Ishikawa (cell line): ENCODE measurements at regions not wholly inside any gene's neighbourhood (a gene's known extent, or its start where the extent isn't known, plus 50 kb on each side); places are given as distances from the start of the nearest gene placed in this dataset.

Experiments used
- CREB1 ChIP-seq: IDR thresholded peaks from 2 replicates; pipeline ENCODE4 v1.6.1; 2012; ENCODE audit warnings: low read depth
- EP300 ChIP-seq: IDR thresholded peaks from 2 replicates; pipeline ENCODE4 v1.6.1; 2012; ENCODE audit warnings: borderline replicate concordance
- MAX ChIP-seq: IDR thresholded peaks from 2 replicates; pipeline ENCODE4 v1.6.1; 2012
- REST ChIP-seq: IDR thresholded peaks from 2 replicates; pipeline ENCODE4 v1.6.1; 2012; ENCODE audit warnings: low read depth, mild to moderate bottlenecking
- TEAD4 ChIP-seq: IDR thresholded peaks from 2 replicates; pipeline ENCODE4 v1.6.1; 2012

GRCh38 chr2:21270708-21271122 is 146.9 kb downstream of the TDRD15 start:
- TF ChIP-seq MAX: no peak
- TF ChIP-seq CREB1: no peak
- TF ChIP-seq EP300: no peak
- TF ChIP-seq TEAD4: no peak
- no peak for TF ChIP-seq REST
